Naive thymus-derived CD8-positive, alpha-beta T cell (primary cell): ENCODE measurements at regions not wholly inside any gene's neighbourhood (a gene's known extent, or its start where the extent isn't known, plus 50 kb on each side); places are given as distances from the start of the nearest gene placed in this dataset.
A peak's percentile ranks its signal among the peaks of the same experiment; 100 is the strongest.
"Not testable (repeated sequence)": the region's sequence is repeated elsewhere in the genome, so short reads cannot be mapped to it uniquely, and the experiment has no call there.

ENCODE experiments used
- ATAC-seq, 2 donors: fragments of 150-1000 bp; cut with Tn5 transposase in 1 of 2; sonication (Bioruptor Pico), chemical (Tn5 transposase) in 1 of 2; 1 replicate in 1 of 2; 2 replicates in 1 of 2; pipeline ENCODE4 v1.10.0; 2021; ENCODE audit warnings: mild to moderate bottlenecking in 2 of 2, moderate library complexity in 2 of 2
- POLR2A ChIA-PET: fragments of 350-600 bp; sonication (Branson Sonifier 250); formaldehyde crosslinking; loops from one replicate; lab custom pipeline; 2021; ENCODE audit warnings: antibody characterized with exemption; lab: Charles Lee
- DNase-seq, 10 donors: peaks; one replicate each; pipeline versions ENCODE4 v3.0.0 to v3.0.0-alpha.2; 2020 to 2022
- H3K27ac Mint-ChIP-seq, 10 donors: one replicate each; pipeline ENCODE4 v1.8.0; 2020 to 2022; ENCODE audit warnings: mild to moderate bottlenecking in 10 of 10, mixed read lengths in 10 of 10, moderate library complexity in 4 of 10, inconsistent platforms in 1 of 10
- H3K27me3 Mint-ChIP-seq, 5 donors: one replicate each; pipeline ENCODE4 v1.8.0; 2021 to 2022; ENCODE audit warnings: mixed read lengths in 5 of 5
- H3K36me3 Mint-ChIP-seq, 3 donors: one replicate each; pipeline ENCODE4 v1.8.0; 2020 to 2022; ENCODE audit warnings: mixed read lengths in 3 of 3, mild to moderate bottlenecking in 2 of 3, inconsistent platforms in 1 of 3
- H3K4me1 Mint-ChIP-seq, 4 donors: one replicate each; pipeline ENCODE4 v1.8.0; 2021 to 2022; ENCODE audit warnings: mixed read lengths in 4 of 4
- H3K4me3 Mint-ChIP-seq, 10 donors: one replicate each; pipeline ENCODE4 v1.8.0; 2020 to 2022; ENCODE audit warnings: mild to moderate bottlenecking in 10 of 10, mixed read lengths in 10 of 10, moderate library complexity in 6 of 10, inconsistent platforms in 1 of 10
- H3K9me3 Mint-ChIP-seq, 9 donors: one replicate each; pipeline ENCODE4 v1.8.0; 2020 to 2022; ENCODE audit warnings: mixed read lengths in 9 of 9, mild to moderate bottlenecking in 3 of 9, inconsistent platforms in 1 of 9, moderate library complexity in 1 of 9

DNA sequence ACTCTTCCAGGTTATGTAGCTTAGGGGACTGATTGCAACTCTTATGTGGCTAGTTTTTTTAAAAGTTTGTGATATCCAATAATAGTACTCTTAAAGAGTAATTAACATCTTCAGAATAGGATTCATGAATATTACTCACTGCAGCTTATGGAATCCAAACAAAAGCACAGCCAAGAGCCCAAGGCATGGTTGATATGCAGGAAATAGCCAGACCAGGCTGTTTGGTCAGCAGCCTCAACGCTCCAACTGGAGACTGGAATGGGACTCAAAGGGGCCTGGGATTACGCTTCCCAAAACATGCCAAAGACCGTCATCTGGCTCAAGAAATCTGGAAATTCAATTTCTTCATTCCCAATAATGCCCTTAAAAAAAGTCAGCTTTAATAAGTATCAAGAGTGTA is 268.6 kb downstream of the SEC61B start:
- no peak overlapping the region for H3K27ac Mint-ChIP-seq
- H3K27me3 Mint-ChIP-seq, result peaks cover 2 to 41% (median 21%) of the 10 kb centered on the region in 5 donors
- H3K4me3 Mint-ChIP-seq, result no peak overlapping the region
- peaks cover 2 to 9% (median 5%) of the 10 kb centered on the region in 4 donors for H3K4me1 Mint-ChIP-seq
- ATAC-seq (no peak), DNase-seq (no peak)
- no peaks in the 10 kb centered on the region for H3K36me3 Mint-ChIP-seq
- POLR2A ChIA-PET, result no interaction called here
- H3K9me3 Mint-ChIP-seq, result peaks cover 0 to under 1% (median 0%) of the 10 kb centered on the region in 9 donors

DNA sequence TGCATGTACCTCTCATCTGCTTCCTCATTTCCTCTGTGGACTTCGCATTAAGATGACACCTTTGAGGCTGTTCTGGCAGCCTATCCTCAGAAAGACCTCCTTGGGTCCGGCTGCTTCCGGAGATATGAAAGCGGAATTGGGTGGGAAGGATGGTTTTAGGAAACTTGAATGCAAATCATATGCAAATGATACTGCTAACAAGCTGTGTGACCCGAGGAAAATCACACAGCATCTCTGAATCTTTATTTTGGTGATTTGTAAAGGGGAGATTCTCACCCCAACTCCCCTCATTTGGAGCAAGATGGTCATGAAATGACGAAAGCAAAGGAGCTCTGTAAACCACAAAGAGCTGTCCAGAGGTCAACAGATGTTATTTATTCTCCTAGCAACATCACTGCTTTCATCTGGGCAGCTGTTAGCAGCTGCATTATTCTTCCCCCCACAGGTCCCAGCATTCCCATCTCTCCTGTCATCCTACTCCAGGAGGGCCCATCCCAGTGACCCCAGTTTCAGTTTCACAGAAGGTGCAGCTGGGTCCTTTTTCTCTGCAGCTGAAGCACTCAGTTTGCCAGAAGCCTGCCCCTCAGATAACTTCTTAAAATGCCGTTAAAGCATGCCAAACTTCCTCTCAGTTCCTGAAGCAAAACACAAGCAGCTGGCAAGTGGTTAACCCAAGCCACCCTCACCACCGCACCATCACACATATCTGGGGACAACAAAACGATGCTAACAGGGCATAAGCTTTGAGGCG is 269.5 kb downstream of the SEC61B start:
- Mint-ChIP-seq H3K4me3 (no peak overlapping the region), H3K27ac (no peak overlapping the region), H3K36me3 (no peaks in the 10 kb centered on the region), H3K4me1 (peaks cover 2 to 9% (median 5%) of the 10 kb centered on the region in 4 donors), H3K9me3 (peaks cover 0 to 2% (median 0%) of the 10 kb centered on the region in 9 donors), H3K27me3 (peaks cover 5 to 47% (median 25%) of the 10 kb centered on the region in 5 donors)
- DNase-seq (no peak), ATAC-seq (no peak)
- POLR2A ChIA-PET, result no interaction called here

- no peak for DNase-seq
- Mint-ChIP-seq H3K4me1 (no peaks in the 10 kb centered on the region), H3K9me3 (peaks cover 5 to 16% (median 10%) of the 10 kb centered on the region in 9 donors), H3K36me3 (peaks cover 0 to 5% (median 3%) of the 10 kb centered on the region in 3 donors), H3K27ac (no peak overlapping the region), H3K27me3 (peaks cover 5 to 37% (median 16%) of the 10 kb centered on the region in 5 donors), H3K4me3 (no peak overlapping the region)
- POLR2A ChIA-PET, result no interaction called here
- no peak for ATAC-seq
Observed at GRCh38 chr9:99497641-99498040, 275.6 kb downstream of the SEC61B start.

GRCh38 chr9:99498979-99499378 is 276.9 kb downstream of the SEC61B start:
- H3K36me3 Mint-ChIP-seq, H3K27ac Mint-ChIP-seq: not testable (repeated sequence)

GRCh38 chr9:99505936-99506335 is 283.9 kb downstream of the SEC61B start:
- Mint-ChIP-seq H3K36me3 (no peaks in the 10 kb centered on the region), H3K4me1 (peaks cover 0 to 10% (median 0%) of the 10 kb centered on the region in 4 donors), H3K27me3 (peaks cover 0 to 7% (median 2%) of the 10 kb centered on the region in 5 donors), H3K4me3 (no peak overlapping the region), H3K9me3 (peaks cover 0 to 5% (median 0%) of the 10 kb centered on the region in 9 donors), H3K27ac (no peak overlapping the region)
- POLR2A ChIA-PET, result no interaction called here
- DNase-seq, result no peak
- ATAC-seq, result no peak

More at GRCh38 chr9:99498979-99499378, 276.9 kb downstream of the SEC61B start:
- H3K4me1 Mint-ChIP-seq, ATAC-seq, DNase-seq, POLR2A ChIA-PET: not testable (repeated sequence)
- peak overlapping the region in 1 of 10 donors; percentile 36 for H3K4me3 Mint-ChIP-seq
- H3K9me3 Mint-ChIP-seq, result peaks cover 5 to 16% (median 10%) of the 10 kb centered on the region in 9 donors
- H3K27me3 Mint-ChIP-seq, result peaks cover 5 to 25% (median 15%) of the 10 kb centered on the region in 5 donors

DNA sequence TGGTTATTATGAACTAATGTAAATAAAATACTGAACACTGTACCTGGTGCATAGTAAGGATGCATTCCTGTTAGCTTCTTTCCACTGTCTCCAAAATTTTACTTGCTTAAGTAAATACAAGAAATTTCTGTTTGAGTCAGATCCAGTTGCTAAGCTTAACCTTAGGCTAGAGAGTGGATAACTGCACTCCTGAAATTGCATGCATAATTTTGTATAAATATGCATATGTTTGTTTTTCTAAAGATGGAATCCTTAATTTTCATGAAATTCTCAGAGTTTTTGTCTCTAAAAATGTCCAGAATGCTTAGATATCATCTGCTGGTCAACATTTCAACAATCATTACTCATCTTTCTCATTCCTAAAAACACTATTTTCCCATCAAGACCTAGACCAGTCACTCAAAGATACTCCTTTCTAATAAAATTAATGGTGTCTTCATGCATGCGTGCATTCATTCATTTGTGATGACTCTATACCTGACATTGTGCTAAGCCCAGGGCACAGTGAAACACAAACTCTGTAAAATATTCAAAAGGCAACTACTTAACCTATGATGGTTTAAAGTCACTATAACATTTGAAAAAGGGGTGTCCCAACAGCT is 284.8 kb downstream of the SEC61B start:
- Mint-ChIP-seq H3K36me3 (no peaks in the 10 kb centered on the region), H3K9me3 (peaks cover 0 to 5% (median 0%) of the 10 kb centered on the region in 9 donors), H3K4me1 (peaks cover 0 to 11% (median 0%) of the 10 kb centered on the region in 4 donors), H3K4me3 (no peak overlapping the region), H3K27me3 (peaks cover 0 to 7% (median 2%) of the 10 kb centered on the region in 5 donors), H3K27ac (no peak overlapping the region)
- DNase-seq (no peak), ATAC-seq (no peak)
- POLR2A ChIA-PET, result no interaction called here

- ATAC-seq (no peak), DNase-seq (no peak)
- Mint-ChIP-seq H3K27ac (no peak overlapping the region), H3K4me1 (peaks cover 0 to 22% (median 0%) of the 10 kb centered on the region in 4 donors), H3K27me3 (peaks cover 0 to 7% (median 2%) of the 10 kb centered on the region in 5 donors), H3K9me3 (peaks cover 0 to 5% (median 0%) of the 10 kb centered on the region in 9 donors), H3K36me3 (no peaks in the 10 kb centered on the region), H3K4me3 (no peak overlapping the region)
- POLR2A ChIA-PET, result no interaction called here
Observed at GRCh38 chr9:99509065-99509745, 287.1 kb downstream of the SEC61B start.

DNA sequence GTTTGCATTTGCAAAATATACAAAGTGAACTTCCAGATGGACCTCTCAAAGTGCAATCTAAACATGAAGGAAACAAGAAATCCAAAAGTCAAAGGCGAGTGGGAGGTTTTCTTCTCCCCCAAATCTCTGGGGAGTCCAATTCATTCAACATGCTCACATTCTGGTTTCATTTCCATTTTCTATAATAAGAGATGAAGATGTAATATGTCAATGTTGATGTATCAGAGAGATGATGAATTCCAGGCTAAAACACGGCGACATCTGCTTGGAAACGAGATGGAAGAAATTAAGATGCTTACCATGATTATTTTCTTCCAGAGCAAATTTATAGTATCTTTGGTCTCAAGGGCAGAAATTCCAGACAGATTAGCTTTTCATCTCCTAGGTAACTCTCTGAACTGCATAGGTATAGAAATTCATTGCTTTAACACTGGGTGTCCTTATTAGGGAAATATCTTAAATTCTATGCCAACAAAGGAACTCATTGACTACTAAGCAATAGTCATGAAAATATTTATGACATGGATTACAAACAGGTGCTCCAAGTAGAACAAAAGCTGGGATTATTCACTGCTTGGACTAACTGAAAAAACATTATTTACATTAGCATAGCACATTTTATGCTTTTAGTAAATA is 287.9 kb downstream of the SEC61B start:
- no peak for ATAC-seq
- POLR2A ChIA-PET, result no interaction called here
- H3K4me1 Mint-ChIP-seq, result peaks cover 0 to 25% (median 0%) of the 10 kb centered on the region in 4 donors

DNA sequence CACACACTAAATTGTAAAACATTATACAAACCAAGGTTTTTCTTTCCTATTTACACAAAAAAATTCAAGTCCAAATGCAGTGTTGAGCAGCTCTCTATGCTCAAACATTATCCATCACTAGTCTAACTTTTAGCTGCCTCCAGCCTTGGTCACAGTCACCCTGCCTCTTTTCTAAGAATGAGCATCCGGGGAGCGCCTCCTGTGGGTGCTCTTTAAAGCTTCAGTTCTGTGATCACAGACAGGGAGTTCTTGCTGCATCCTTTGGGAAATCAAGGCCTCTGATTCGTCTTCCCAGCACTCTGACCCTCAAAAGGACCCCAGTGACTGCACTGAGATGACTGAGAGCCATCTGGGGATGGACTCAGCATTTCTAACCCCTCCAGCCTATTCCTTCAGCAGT is 289.6 kb downstream of the SEC61B start:
- Mint-ChIP-seq H3K36me3 (no peaks in the 10 kb centered on the region), H3K27ac (no peak overlapping the region), H3K27me3 (peaks cover 0 to 5% (median 0%) of the 10 kb centered on the region in 5 donors), H3K4me3 (no peak overlapping the region), H3K4me1 (peaks cover 0 to 39% (median 0%) of the 10 kb centered on the region in 4 donors), H3K9me3 (no peaks in the 10 kb centered on the region)
- POLR2A ChIA-PET, result no interaction called here
- DNase-seq, result no peak
- ATAC-seq, result no peak

More for the DNA sequence above, 287.9 kb downstream of the SEC61B start:
- no peaks in the 10 kb centered on the region for H3K9me3 Mint-ChIP-seq
- no peaks in the 10 kb centered on the region for H3K36me3 Mint-ChIP-seq
- peaks cover 0 to 7% (median 2%) of the 10 kb centered on the region in 5 donors for H3K27me3 Mint-ChIP-seq
- DNase-seq, result no peak
- H3K4me3 Mint-ChIP-seq, result peak overlapping the region in 1 of 10 donors; percentile 9
- H3K27ac Mint-ChIP-seq, result peak overlapping the region in 1 of 10 donors; percentile 54

- POLR2A ChIA-PET, result no interaction called here
- peaks cover 0 to 46% (median 0%) of the 10 kb centered on the region in 4 donors for H3K4me1 Mint-ChIP-seq
- no peaks in the 10 kb centered on the region for H3K9me3 Mint-ChIP-seq
- H3K36me3 Mint-ChIP-seq, result no peaks in the 10 kb centered on the region
- H3K4me3 Mint-ChIP-seq, result peak overlapping the region in 1 of 10 donors; percentile 16
- no peak for ATAC-seq
- no peak for DNase-seq
- H3K27ac Mint-ChIP-seq, result no peak overlapping the region
- H3K27me3 Mint-ChIP-seq, result peaks cover 0 to 4% (median 2%) of the 10 kb centered on the region in 5 donors
Observed at GRCh38 chr9:99513441-99514112, 291.5 kb downstream of the SEC61B start.

DNA sequence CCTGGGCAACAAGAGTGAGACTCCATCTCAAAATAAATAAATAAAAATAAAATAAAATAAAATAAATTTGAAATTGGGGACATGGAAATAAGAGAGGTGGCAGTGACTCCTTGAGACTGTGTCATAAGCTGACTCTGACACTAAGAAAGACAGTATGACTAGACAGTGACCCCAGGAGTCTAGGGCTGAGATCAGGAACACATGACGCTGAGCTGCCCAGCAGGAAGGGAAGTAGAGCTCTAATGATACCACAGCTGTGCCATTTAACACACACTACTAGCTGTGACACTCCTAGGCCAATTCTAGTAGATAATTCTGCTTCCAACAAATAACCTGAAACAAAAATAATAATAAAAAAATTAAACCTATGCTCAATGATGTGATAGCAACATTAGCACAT is 293.0 kb downstream of the SEC61B start:
- Mint-ChIP-seq H3K4me1 (peaks cover 0 to 41% (median 0%) of the 10 kb centered on the region in 4 donors), H3K9me3 (no peaks in the 10 kb centered on the region), H3K27me3 (peaks cover 2 to 15% (median 6%) of the 10 kb centered on the region in 5 donors), H3K36me3 (no peaks in the 10 kb centered on the region), H3K4me3 (no peak overlapping the region), H3K27ac (no peak overlapping the region)
- POLR2A ChIA-PET, result no interaction called here
- ATAC-seq, result no peak
- DNase-seq, result no peak
